ENCODE measurements at regions not wholly inside any gene's neighbourhood (a gene's known extent, or its start where the extent isn't known, plus 50 kb on each side); places are given as distances from the start of the nearest gene placed in this dataset.

DNA sequence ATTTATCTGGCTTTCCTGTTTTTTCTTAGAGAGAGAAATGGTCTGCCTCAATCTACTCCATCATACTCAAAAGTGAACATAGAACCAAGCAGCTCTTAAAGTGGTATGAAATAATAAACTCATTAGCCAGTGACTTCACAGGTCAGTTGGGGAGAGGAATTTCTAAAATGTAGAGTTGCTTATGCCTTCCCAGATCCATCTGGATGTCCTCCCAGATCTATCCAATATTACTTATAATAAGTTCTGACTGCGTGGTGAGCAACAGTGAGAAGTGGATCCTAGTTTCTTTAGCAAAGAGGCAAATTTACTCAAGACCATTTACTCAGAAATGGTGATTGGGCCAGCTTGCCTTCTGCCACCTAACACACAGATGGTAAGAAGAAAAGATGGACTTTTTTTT lies 748.0 kb downstream of the PCDH18 start:
- H3K27me3 ChIP-seq (replicated peaks; ENCODE audit: insufficient read depth, low read depth, low read length, poor library complexity): no peaks in the 10 kb centered on the region
- H3K9me3 ChIP-seq (ENCODE audit: low read depth, low read length, poor library complexity, severe bottlenecking): no peaks in the 10 kb centered on the region
- H3K4me3 ChIP-seq (ENCODE audit: low read depth, low read length, poor library complexity, severe bottlenecking): no peak overlapping the region
- TF ChIP-seq, protein P1, sequence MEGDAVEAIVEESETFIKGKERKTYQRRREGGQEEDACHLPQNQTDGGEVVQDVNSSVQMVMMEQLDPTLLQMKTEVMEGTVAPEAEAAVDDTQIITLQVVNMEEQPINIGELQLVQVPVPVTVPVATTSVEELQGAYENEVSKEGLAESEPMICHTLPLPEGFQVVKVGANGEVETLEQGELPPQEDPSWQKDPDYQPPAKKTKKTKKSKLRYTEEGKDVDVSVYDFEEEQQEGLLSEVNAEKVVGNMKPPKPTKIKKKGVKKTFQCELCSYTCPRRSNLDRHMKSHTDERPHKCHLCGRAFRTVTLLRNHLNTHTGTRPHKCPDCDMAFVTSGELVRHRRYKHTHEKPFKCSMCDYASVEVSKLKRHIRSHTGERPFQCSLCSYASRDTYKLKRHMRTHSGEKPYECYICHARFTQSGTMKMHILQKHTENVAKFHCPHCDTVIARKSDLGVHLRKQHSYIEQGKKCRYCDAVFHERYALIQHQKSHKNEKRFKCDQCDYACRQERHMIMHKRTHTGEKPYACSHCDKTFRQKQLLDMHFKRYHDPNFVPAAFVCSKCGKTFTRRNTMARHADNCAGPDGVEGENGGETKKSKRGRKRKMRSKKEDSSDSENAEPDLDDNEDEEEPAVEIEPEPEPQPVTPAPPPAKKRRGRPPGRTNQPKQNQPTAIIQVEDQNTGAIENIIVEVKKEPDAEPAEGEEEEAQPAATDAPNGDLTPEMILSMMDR (conservative IDR thresholded peaks at IDR 0.05; ENCODE audit: low read depth, low read length): no peak
- no peak for TF ChIP-seq EZH2 (IDR thresholded peaks at IDR 0.05; ENCODE audit: borderline replicate concordance, low read depth, low read length, poor library complexity, severe bottlenecking)
- intact Hi-C loops (cut with micrococcal nuclease; ENCODE audit: unreplicated experiment): no loop called here
- no peak for DNase-seq (ENCODE audit: low spot score)
- ChIA-PET CTCF (no interaction called here), POLR2A (ENCODE audit: low non-redundant PET) (no interaction called here)
- peaks cover 8% of the 10 kb centered on the region for H3K4me1 ChIP-seq (ENCODE audit: insufficient read depth, low read length, poor library complexity, severe bottlenecking)
- H3K27ac ChIP-seq (ENCODE audit: low read depth, low read length, poor library complexity, severe bottlenecking): no peak overlapping the region
- BruUV-seq (replicated peaks): no TSS peak
- no peaks in the 10 kb centered on the region for H3K36me3 ChIP-seq (ENCODE audit: insufficient read depth, low read length, poor library complexity, severe bottlenecking)

DNA sequence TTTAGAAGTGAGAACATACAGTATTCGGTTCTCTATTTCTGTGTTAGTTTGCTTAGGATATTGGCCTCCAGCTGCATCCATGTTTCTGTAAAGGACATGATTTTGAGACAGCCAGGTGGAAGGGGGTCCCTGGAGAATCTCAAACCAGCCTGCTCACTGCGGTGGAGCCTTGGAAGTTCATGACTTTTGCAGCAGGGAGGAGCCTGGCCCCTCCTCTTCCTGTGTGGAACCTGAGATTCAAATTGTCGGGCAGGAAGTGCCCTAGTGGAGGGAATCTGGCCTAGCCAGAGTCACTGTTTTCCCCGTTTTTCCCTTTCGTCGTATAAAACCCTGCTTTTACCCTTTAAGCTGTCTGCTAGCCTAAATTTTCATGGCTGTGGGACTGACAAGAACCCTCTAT lies 762.6 kb downstream of the PCDH18 start:
- Histone ChIP-seq H3K27ac (ENCODE audit: low read depth, low read length, poor library complexity, severe bottlenecking) (no peak overlapping the region), H3K27me3 (replicated peaks; ENCODE audit: insufficient read depth, low read depth, low read length, poor library complexity) (no peaks in the 10 kb centered on the region), H3K36me3 (ENCODE audit: insufficient read depth, low read length, poor library complexity, severe bottlenecking) (no peaks in the 10 kb centered on the region), H3K9me3 (ENCODE audit: low read depth, low read length, poor library complexity, severe bottlenecking) (no peaks in the 10 kb centered on the region), H3K4me1 (ENCODE audit: insufficient read depth, low read length, poor library complexity, severe bottlenecking) (peaks cover 7% of the 10 kb centered on the region), H3K4me3 (ENCODE audit: low read depth, low read length, poor library complexity, severe bottlenecking) (no peak overlapping the region)
- ChIA-PET POLR2A (ENCODE audit: low non-redundant PET) (no interaction called here), CTCF (no interaction called here)
- no peak for TF ChIP-seq EZH2 (IDR thresholded peaks at IDR 0.05; ENCODE audit: borderline replicate concordance, low read depth, low read length, poor library complexity, severe bottlenecking)
- TF ChIP-seq, protein P1 (conservative IDR thresholded peaks at IDR 0.05; ENCODE audit: low read depth, low read length): no peak
- BruUV-seq (replicated peaks): no TSS peak
- DNase-seq (ENCODE audit: low spot score): no peak
- intact Hi-C loops (cut with micrococcal nuclease; ENCODE audit: unreplicated experiment): no loop called here

DNA sequence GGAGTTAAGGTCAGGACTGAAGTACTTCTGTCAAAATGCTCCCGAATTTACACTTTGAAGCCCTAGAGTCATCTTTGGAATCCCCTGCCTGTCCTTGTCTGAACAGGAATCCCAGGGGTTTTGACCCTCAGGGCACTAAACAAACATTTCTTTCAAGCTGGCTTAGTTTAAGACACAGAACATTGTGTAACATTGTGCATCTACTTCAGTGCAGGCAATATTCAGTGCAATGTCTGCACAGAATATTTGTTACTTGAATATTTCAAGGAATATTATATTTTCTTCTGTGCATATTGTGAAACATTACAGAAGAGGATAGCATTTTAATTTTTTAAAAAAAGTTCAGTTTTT lies 763.4 kb downstream of the PCDH18 start:
- POLR2A ChIA-PET (ENCODE audit: low non-redundant PET): no interaction called here
- CTCF ChIA-PET: no interaction called here
- H3K4me1 ChIP-seq (ENCODE audit: insufficient read depth, low read length, poor library complexity, severe bottlenecking): peaks cover 8% of the 10 kb centered on the region
- TF ChIP-seq, protein P1 (conservative IDR thresholded peaks at IDR 0.05; ENCODE audit: low read depth, low read length): no peak
- no peak for TF ChIP-seq EZH2 (IDR thresholded peaks at IDR 0.05; ENCODE audit: borderline replicate concordance, low read depth, low read length, poor library complexity, severe bottlenecking)
- intact Hi-C loops (cut with micrococcal nuclease; ENCODE audit: unreplicated experiment): no loop called here
- no peak for DNase-seq (ENCODE audit: low spot score)
- no peaks in the 10 kb centered on the region for H3K9me3 ChIP-seq (ENCODE audit: low read depth, low read length, poor library complexity, severe bottlenecking)
- no TSS peak for BruUV-seq (replicated peaks)
- no peaks in the 10 kb centered on the region for H3K36me3 ChIP-seq (ENCODE audit: insufficient read depth, low read length, poor library complexity, severe bottlenecking)
- no peak overlapping the region for H3K27ac ChIP-seq (ENCODE audit: low read depth, low read length, poor library complexity, severe bottlenecking)
- no peaks in the 10 kb centered on the region for H3K27me3 ChIP-seq (replicated peaks; ENCODE audit: insufficient read depth, low read depth, low read length, poor library complexity)
- H3K4me3 ChIP-seq (ENCODE audit: low read depth, low read length, poor library complexity, severe bottlenecking): no peak overlapping the region

All from A673 (cell line).